GM21786 (cell line): ENCODE measurements at regions not wholly inside any gene's neighbourhood (a gene's known extent, or its start where the extent isn't known, plus 50 kb on each side); places are given as distances from the start of the nearest gene placed in this dataset.

Experiments used
- ATAC-seq: cut with Tn5 transposase; IDR thresholded peaks from one replicate; pipeline ENCODE4 v1.9.1; 2021; ENCODE audit not compliant: unreplicated experiment

DNA sequence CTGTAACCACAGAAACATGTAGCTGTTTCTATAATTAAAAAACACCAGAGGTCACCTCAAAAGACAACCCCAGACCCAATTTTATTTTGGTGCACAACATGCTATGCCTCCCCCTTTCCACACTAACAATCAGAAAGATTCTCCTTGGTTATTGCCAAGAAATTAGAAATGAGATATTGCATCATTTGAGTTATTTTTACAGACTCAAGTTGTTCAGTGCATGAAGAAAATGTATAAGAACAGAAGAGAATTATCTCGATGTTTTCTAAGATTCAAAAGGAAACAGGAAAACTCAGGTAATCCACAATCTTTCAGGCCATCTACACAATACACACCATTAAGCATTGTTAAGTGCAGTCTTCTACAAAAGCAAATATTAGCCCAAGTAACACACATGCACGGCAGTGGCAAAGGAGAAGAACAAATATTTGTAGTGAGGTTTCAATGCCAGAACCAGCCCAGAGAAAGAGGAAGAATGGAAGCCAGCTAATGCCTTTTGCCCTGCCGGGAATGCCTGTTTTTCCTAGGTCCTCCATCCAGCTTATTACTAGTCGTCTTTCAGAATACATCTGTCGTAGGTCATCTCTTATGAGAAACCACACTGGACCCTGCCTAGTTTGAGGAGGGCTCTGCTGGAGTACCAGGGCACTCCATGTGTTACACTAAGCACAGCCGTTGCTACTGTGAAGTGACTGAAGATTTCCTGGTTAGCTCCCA, 67.6 kb upstream of the C1GALT1 start:
- ATAC-seq = no peak

GRCh38 chr7:7117935-7118586, 64.3 kb upstream of the C1GALT1 start:
- no peak for ATAC-seq

DNA sequence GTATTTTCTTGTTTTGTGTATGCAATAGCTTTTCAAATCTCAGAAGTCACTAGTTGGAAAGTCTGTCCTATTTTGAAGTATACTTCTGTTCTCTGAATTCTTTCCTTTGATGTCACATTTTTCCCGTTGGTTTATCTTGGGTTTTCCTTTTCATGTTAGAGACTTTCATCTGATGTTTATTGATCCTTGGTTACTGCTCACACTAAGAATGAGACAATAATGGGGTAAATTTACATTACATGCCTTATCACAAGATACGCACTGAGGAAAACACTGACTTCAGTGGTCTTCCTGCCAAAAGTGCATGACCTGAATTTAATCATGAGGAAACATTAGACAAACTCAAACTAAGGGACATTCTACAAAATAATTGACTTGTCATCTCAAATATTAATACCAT, 63.5 kb upstream of the C1GALT1 start:
- no peak for ATAC-seq

- ATAC-seq = no peak
Observed at GRCh38 chr7:7119729-7120128, 62.6 kb upstream of the C1GALT1 start.

DNA sequence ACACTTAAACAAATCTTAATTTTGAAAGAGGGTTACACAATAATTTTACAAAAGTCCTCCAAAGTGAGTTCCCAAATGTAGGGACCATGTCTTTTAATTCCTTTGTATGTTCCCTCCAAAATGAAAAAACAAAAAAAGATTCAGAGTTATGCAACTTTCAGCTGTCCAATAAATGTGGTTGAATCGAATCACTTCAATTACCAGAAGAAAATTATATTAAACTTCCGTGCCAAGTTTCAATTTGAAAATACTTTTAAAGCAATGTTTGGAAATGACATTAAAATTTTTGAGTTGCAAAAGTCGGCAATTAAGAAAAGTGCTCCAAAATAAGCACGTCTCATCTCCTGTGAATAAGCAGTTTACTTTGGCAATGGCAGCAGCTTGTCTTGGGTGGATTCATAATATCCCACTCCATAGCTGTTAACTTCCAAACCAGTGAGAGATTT, 60.3 kb upstream of the C1GALT1 start:
- ATAC-seq = no peak

- ATAC-seq = no peak
Observed at GRCh38 chr7:7122701-7123281, 59.6 kb upstream of the C1GALT1 start.

DNA sequence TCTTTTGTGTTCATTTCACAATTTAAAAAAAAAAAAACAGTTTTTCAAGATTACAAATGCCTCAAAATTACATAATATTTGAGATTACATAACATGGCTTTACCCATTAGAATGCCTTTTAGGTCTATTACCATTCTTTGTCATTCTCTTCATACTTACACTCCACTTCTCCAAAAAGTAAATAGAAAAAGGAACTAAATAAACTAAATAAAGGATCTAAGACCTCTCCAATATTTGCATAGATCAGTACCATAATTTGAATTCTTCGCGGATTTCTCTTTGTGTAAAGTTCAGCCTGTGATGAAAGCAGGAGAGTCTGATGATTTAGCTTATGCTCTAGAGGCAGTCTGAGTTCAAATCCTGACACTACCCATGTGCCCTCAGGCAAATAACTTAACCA, 56.4 kb upstream of the C1GALT1 start:
- no peak for ATAC-seq

- no peak for ATAC-seq
Observed at GRCh38 chr7:7127773-7128172, 54.6 kb upstream of the C1GALT1 start.

- ATAC-seq = no peak
Observed at GRCh38 chr7:7129381-7129780, 53.0 kb upstream of the C1GALT1 start.

GRCh38 chr7:7131273-7131672, 51.1 kb upstream of the C1GALT1 start:
- ATAC-seq = no peak
